ENCODE measurements at regions not wholly inside any gene's neighbourhood (a gene's known extent, or its start where the extent isn't known, plus 50 kb on each side); places are given as distances from the start of the nearest gene placed in this dataset.

DNA sequence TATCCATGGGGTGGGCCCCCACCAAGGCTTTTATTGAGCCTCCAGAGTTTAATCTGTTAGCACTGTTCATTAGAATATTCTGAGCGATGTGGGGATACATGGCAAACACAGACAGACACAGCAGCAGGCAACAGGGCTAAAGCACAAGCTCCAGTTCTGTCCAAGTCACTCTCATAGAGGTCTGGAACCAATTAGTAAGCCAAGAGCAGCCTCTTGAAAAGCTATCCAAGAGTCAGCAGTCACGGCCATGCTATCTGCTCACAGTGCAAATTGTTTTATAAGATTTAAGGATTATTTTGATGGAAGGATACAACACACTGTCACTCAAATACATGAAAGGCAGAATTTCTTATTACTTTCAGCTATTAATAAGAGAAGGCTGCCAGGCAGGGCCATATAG lies 86.4 kb upstream of the DGKB start:
- TF ChIP-seq, protein P1, sequence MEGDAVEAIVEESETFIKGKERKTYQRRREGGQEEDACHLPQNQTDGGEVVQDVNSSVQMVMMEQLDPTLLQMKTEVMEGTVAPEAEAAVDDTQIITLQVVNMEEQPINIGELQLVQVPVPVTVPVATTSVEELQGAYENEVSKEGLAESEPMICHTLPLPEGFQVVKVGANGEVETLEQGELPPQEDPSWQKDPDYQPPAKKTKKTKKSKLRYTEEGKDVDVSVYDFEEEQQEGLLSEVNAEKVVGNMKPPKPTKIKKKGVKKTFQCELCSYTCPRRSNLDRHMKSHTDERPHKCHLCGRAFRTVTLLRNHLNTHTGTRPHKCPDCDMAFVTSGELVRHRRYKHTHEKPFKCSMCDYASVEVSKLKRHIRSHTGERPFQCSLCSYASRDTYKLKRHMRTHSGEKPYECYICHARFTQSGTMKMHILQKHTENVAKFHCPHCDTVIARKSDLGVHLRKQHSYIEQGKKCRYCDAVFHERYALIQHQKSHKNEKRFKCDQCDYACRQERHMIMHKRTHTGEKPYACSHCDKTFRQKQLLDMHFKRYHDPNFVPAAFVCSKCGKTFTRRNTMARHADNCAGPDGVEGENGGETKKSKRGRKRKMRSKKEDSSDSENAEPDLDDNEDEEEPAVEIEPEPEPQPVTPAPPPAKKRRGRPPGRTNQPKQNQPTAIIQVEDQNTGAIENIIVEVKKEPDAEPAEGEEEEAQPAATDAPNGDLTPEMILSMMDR (conservative IDR thresholded peaks at IDR 0.05) = no peak
- TF ChIP-seq EZH2 (IDR thresholded peaks at IDR 0.05; ENCODE audit: low read depth) = no peak
